Endothelial cell of umbilical vein (primary cell): ENCODE measurements at regions not wholly inside any gene's neighbourhood (a gene's known extent, or its start where the extent isn't known, plus 50 kb on each side); places are given as distances from the start of the nearest gene placed in this dataset.

Experiments
- BruUV-seq: library from RNA; stranded (reverse); fragments of 400-500 nt; replicated peaks from 2 replicates; lab custom pipeline; 2021; lab: Mats Ljungman, UMichigan
- CTCF ChIA-PET: fragments of 300-600, 350-600 bp; sonication (Branson Sonifier 250); formaldehyde crosslinking; loops from one replicate; lab custom pipeline; 2021; ENCODE audit warnings: antibody characterized with exemption, inconsistent platforms; lab: Charles Lee
- POLR2A ChIA-PET: fragments of 300-600, 350-600 bp; sonication (Branson Sonifier 250); formaldehyde crosslinking; loops from one replicate; lab custom pipeline; 2021; ENCODE audit warnings: antibody characterized with exemption, inconsistent platforms; lab: Charles Lee
- DNase-seq: peaks from one replicate; pipeline ENCODE4 v3.0.0-alpha.2; 2011; ENCODE audit warnings: low read depth, low spot score
- FAIRE-seq: peaks from 2 replicates; lab custom pipeline; 2011; peaks lifted over from hg19 to GRCh38; lab: Jason Lieb, UNC
- H2AFZ ChIP-seq: 2 replicates; pipeline ENCODE4 v1.6.0; 2012; ENCODE audit warnings: low read depth, low read length, control low read depth, inconsistent platforms
- H3K27ac ChIP-seq: 2 replicates; pipeline ENCODE4 v1.5.1; 2011; ENCODE audit warnings: low read depth, mild to moderate bottlenecking, control low read depth, low read length, moderate library complexity; ENCODE audit not compliant: insufficient read depth
- H3K27me3 ChIP-seq, 2 experiments: 2 replicates each; pipeline versions ENCODE4 v1.6.0 to v1.6.1; 2011; ENCODE audit warnings: low read length in 2 of 2, mixed read lengths in 1 of 2; ENCODE audit not compliant: control insufficient read depth in 2 of 2, insufficient read depth in 2 of 2
- H3K36me3 ChIP-seq, 2 experiments: 2 replicates in 1 of 2; 3 replicates in 1 of 2; pipeline ENCODE4 v1.5.1; 2011; ENCODE audit warnings: low read length in 2 of 2, mild to moderate bottlenecking in 1 of 2, moderate library complexity in 1 of 2; ENCODE audit not compliant: control insufficient read depth in 2 of 2, insufficient read depth in 2 of 2; ENCODE audit errors: extremely low read depth in 1 of 2
- H3K4me1 ChIP-seq: 3 replicates; pipeline ENCODE4 v1.5.1; 2011; ENCODE audit warnings: mild to moderate bottlenecking, low read length; ENCODE audit not compliant: control insufficient read depth, insufficient read depth; ENCODE audit errors: extremely low read depth
- H3K4me2 ChIP-seq: 2 replicates; pipeline ENCODE4 v1.6.1; 2011; ENCODE audit warnings: low read length, control low read depth, mixed read lengths; ENCODE audit not compliant: insufficient read depth
- H3K4me3 ChIP-seq, 3 experiments: fragments of 200-600 bp in 1 of 3; sonication (generic), shearing (Covaris generic) in 1 of 3; replicated peaks in 1 of 3; 2 replicates each; pipeline ENCODE4 v1.5.1; 2011 to 2016; ENCODE audit warnings: control low read depth in 3 of 3, low read length in 3 of 3, mild to moderate bottlenecking in 2 of 3, inconsistent platforms in 1 of 3, low read depth in 1 of 3, moderate library complexity in 1 of 3; ENCODE audit not compliant: insufficient read depth in 1 of 3
- H3K79me2 ChIP-seq: 2 replicates; pipeline ENCODE4 v1.6.0; 2012; ENCODE audit warnings: low read length, inconsistent platforms; ENCODE audit not compliant: control insufficient read depth, insufficient read depth
- H3K9ac ChIP-seq: replicated peaks from 2 replicates; pipeline ENCODE3; 2011; ENCODE audit warnings: low read length, control low read depth; ENCODE audit not compliant: insufficient read depth; ENCODE audit errors: extremely low read depth
- H3K9me1 ChIP-seq: replicated peaks from 3 replicates; pipeline ENCODE4 v1.6.0; 2011; ENCODE audit warnings: mild to moderate bottlenecking, low read length; ENCODE audit not compliant: control insufficient read depth, insufficient read depth; ENCODE audit errors: extremely low read depth
- H3K9me3 ChIP-seq: replicated peaks from 2 replicates; pipeline ENCODE4 v1.5.1; 2012; ENCODE audit warnings: low read length, inconsistent platforms; ENCODE audit not compliant: control insufficient read depth, insufficient read depth
- H4K20me1 ChIP-seq: replicated peaks from 2 replicates; pipeline ENCODE3; 2011; ENCODE audit warnings: mild to moderate bottlenecking, low read length; ENCODE audit not compliant: control insufficient read depth, insufficient read depth; ENCODE audit errors: extremely low read depth
- EZH2 ChIP-seq: IDR thresholded peaks from 2 replicates; pipeline ENCODE4 v1.6.1; 2012; ENCODE audit warnings: borderline replicate concordance, low read depth, mild to moderate bottlenecking, moderate library complexity, low read length, inconsistent platforms; ENCODE audit not compliant: severe bottlenecking
- FOS ChIP-seq: IDR thresholded peaks from 2 replicates; pipeline ENCODE4 v1.6.1; 2011; ENCODE audit warnings: mild to moderate bottlenecking, low read length, moderate library complexity, borderline replicate concordance; ENCODE audit not compliant: insufficient read depth
- GATA2 ChIP-seq: IDR thresholded peaks from 2 replicates; pipeline ENCODE4 v1.7.0; 2011; ENCODE audit warnings: low read depth, mild to moderate bottlenecking, moderate library complexity, mixed read lengths, low read length; ENCODE audit not compliant: insufficient read length, insufficient read depth
- JUN ChIP-seq: IDR thresholded peaks from 2 replicates; pipeline ENCODE4 v1.6.1; 2011; ENCODE audit warnings: borderline replicate concordance, low read depth; ENCODE audit not compliant: insufficient read length, insufficient read depth
- MYC ChIP-seq: IDR thresholded peaks from one replicate; pipeline ENCODE4 v1.6.1; 2011; ENCODE audit warnings: mild to moderate bottlenecking, low read depth, low read length
- POLR2A ChIP-seq: IDR thresholded peaks from 2 replicates; pipeline ENCODE4 v1.6.1; 2012; ENCODE audit warnings: low read depth, mild to moderate bottlenecking, control low read depth, low read length
- POLR2AphosphoS5 ChIP-seq: IDR thresholded peaks from 2 replicates; pipeline ENCODE4 v1.6.1; 2012; ENCODE audit warnings: low read depth, mild to moderate bottlenecking, control low read depth, low read length, moderate library complexity; ENCODE audit not compliant: insufficient read depth
- dilution Hi-C: fragments of 300-500 bp; cut with MboI; formaldehyde crosslinking; loops from one replicate; pipeline ENCODE4 v1.15.0; 2019; ENCODE audit warnings: low sequenced_read_pairs; ENCODE audit not compliant: extremely low pct_ligation_motif_present
- intact Hi-C: fragments of 100-400 bp; cut with micrococcal nuclease; formaldehyde crosslinking; loops from one replicate; pipeline ENCODE4 v1.10.0; 2022
- TF ChIP-seq, protein P1 (sequence below): IDR thresholded peaks from 2 replicates; pipeline ENCODE4 v1.6.1; 2011; ENCODE audit not compliant: insufficient read depth, insufficient read length
- TF ChIP-seq, protein P2 (sequence below), 2 donors: IDR thresholded peaks; 1 replicate in 1 of 2; 2 replicates in 1 of 2; pipeline ENCODE4 v1.5.1; 2011; ENCODE audit warnings: low read length in 2 of 2, mild to moderate bottlenecking in 2 of 2, moderate library complexity in 2 of 2, control low read depth in 1 of 2, inconsistent platforms in 1 of 2, low read depth in 1 of 2; ENCODE audit not compliant: insufficient read depth in 1 of 2; ENCODE audit errors: extremely low read depth in 1 of 2

DNA sequence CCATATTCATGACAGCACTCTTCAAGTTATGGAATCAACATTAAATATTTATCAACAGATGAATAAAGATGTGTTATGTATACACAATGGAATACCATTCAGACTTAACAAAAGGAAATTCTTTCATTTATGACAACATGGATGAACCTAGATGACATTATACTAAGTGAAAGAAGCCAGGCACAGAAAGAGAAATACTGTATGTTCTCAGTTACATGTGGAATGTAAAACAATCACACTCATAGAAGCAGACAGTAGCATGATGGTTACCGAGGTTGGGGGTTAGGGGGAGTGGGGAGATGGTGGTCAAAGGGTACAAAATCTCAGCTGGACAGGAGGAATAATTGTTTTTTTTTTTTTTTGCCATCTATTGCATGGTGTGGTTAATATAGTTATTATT lies 431.9 kb downstream of the DMAC1 start:
- Histone ChIP-seq H3K36me3 (no peaks in the 10 kb centered on the region), H3K4me1 (no peaks in the 10 kb centered on the region), H3K4me2 (no peak overlapping the region), H3K9ac (no peak overlapping the region), H3K27me3 (no peaks in the 10 kb centered on the region), H3K79me2 (no peaks in the 10 kb centered on the region), H4K20me1 (no peaks in the 10 kb centered on the region), H3K27ac (no peak overlapping the region), H3K9me1 (no peaks in the 10 kb centered on the region), H2AFZ (no peak overlapping the region), H3K9me3 (no peaks in the 10 kb centered on the region), H3K4me3 (no peak overlapping the region)
- intact Hi-C loops: no loop called here
- ChIA-PET CTCF (no interaction called here), POLR2A (no interaction called here)
- dilution Hi-C loops: no loop called here
- DNase-seq (no peak), FAIRE-seq (no peak)
- TF ChIP-seq GATA2 (no peak), POLR2AphosphoS5 (no peak), EZH2 (no peak), JUN (no peak), POLR2A (no peak), MYC (no peak), FOS (no peak)
- TF ChIP-seq, protein P1, sequence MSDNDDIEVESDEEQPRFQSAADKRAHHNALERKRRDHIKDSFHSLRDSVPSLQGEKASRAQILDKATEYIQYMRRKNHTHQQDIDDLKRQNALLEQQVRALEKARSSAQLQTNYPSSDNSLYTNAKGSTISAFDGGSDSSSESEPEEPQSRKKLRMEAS: no peak
- TF ChIP-seq, protein P2, sequence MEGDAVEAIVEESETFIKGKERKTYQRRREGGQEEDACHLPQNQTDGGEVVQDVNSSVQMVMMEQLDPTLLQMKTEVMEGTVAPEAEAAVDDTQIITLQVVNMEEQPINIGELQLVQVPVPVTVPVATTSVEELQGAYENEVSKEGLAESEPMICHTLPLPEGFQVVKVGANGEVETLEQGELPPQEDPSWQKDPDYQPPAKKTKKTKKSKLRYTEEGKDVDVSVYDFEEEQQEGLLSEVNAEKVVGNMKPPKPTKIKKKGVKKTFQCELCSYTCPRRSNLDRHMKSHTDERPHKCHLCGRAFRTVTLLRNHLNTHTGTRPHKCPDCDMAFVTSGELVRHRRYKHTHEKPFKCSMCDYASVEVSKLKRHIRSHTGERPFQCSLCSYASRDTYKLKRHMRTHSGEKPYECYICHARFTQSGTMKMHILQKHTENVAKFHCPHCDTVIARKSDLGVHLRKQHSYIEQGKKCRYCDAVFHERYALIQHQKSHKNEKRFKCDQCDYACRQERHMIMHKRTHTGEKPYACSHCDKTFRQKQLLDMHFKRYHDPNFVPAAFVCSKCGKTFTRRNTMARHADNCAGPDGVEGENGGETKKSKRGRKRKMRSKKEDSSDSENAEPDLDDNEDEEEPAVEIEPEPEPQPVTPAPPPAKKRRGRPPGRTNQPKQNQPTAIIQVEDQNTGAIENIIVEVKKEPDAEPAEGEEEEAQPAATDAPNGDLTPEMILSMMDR (IDR thresholded peaks at IDR 0.05; ENCODE audit: extremely low read depth in 1 of 2, insufficient read depth in 1 of 2, low read depth in 1 of 2, low read length in 2 of 2): no peak
- no TSS peak for BruUV-seq
